Lower leg skin (tissue), 3 donors: ENCODE measurements at regions not wholly inside any gene's neighbourhood (a gene's known extent, or its start where the extent isn't known, plus 50 kb on each side); places are given as distances from the start of the nearest gene placed in this dataset.

Experiments used
- CTCF ChIP-seq, 3 donors: fragments of 450-650 bp; IDR thresholded peaks; one replicate each; pipeline ENCODE4 v1.5.1; 2016; ENCODE audit warnings: antibody characterized with exemption in 3 of 3, mild to moderate bottlenecking in 3 of 3, moderate library complexity in 2 of 3
- POLR2A ChIP-seq, 2 donors: fragments of 450-650 bp; IDR thresholded peaks; one replicate each; pipeline ENCODE4 v1.6.1; 2016 to 2017; ENCODE audit warnings: antibody characterized with exemption in 2 of 2, mild to moderate bottlenecking in 1 of 2, moderate library complexity in 1 of 2

- TF ChIP-seq POLR2A (IDR thresholded peaks at IDR 0.05) (no peak), CTCF (IDR thresholded peaks at IDR 0.05) (no peak)
These were observed 1056.6 kb upstream of the NCAM2 start for GRCh38 chr21:19941626-19942025.
